Muscle of arm (tissue), 1 donor: ENCODE measurements at regions not wholly inside any gene's neighbourhood (a gene's known extent, or its start where the extent isn't known, plus 50 kb on each side); places are given as distances from the start of the nearest gene placed in this dataset.

Experiments
- DNase-seq: peaks from one replicate; pipeline ENCODE4 v3.0.0-alpha.2; 2013

DNA sequence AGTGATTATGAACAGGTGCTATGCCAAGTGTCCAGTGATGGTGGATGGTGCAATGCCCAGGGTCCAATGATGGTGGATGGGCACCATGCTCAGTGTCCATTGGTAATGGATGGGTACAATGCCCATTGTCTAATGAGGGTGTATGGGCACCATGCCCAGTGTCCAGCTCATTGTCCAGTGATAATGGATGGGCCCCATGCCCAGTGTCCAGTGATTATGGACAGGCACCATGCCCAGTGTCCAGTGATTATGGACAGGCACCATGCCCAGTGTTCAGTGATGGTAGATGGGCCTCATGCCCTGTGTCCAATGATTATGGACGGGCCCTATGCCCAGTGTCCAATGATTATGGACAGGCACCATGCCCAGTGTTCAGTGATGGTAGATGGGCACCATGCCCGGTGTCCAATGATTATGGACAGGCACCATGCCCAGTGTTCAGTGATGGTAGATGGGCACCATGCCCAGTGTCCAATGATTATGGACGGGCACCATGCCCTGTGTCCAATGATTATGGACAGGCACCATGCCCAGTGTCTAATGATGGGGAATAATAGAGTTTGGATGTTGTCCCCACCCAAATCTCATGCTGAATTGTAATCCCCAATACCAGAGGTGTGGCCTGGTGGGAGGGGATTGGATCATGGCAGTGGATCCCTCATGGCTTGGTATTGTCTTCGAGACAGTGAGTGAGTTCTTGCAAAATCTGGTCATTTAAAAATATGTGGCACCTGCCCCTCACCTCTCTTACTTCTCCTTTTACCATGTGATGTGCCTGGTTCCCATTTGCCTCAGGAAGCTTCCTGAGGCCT, 87.8 kb downstream of the ANKRD10 start:
- no peak for DNase-seq
